ENCODE measurements at regions not wholly inside any gene's neighbourhood (a gene's known extent, or its start where the extent isn't known, plus 50 kb on each side); places are given as distances from the start of the nearest gene placed in this dataset.

- Histone ChIP-seq H3K4me3 (no peak overlapping the region), H3K36me3 (no peaks in the 10 kb centered on the region), H3K27ac (no peak overlapping the region), H3K4me1 (no peaks in the 10 kb centered on the region), H3K27me3 (no peaks in the 10 kb centered on the region), H3K9me3 (no peaks in the 10 kb centered on the region)
- WGBS, 2 donors (ENCODE audit: low coverage in 1 of 2): 67 to 83% methylated on average over 1 of the region's 1 CpG
- DNase-seq: no peak
- in situ Hi-C loops (cut with MboI; ENCODE audit: low pct_ligation_motif_present in 1 of 4, low pct_unique_long_range_greater_than_20kb in 1 of 4, low sequenced_read_pairs in 3 of 4) (no loop called here), intact Hi-C loops (cut with DNase I; ENCODE audit: low total_unique reads) (no loop called here)
- TF ChIP-seq POLR2AphosphoS5 (IDR thresholded peaks at IDR 0.05) (no peak), EP300 (IDR thresholded peaks at IDR 0.05; ENCODE audit: low read depth) (no peak), POLR2A (IDR thresholded peaks at IDR 0.05) (no peak)
Observed at GRCh38 chr16:52089476-52089875, 457.5 kb downstream of the TOX3 start.

- H3K36me3 ChIP-seq: no peaks in the 10 kb centered on the region
- DNase-seq: no peak
- no peak for TF ChIP-seq EP300 (IDR thresholded peaks at IDR 0.05; ENCODE audit: low read depth)
- TF ChIP-seq CTCF (IDR thresholded peaks at IDR 0.05): no peak
- TF ChIP-seq POLR2AphosphoS5 (IDR thresholded peaks at IDR 0.05): no peak
- TF ChIP-seq POLR2A (IDR thresholded peaks at IDR 0.05): no peak
- in situ Hi-C loops (cut with MboI; ENCODE audit: low pct_ligation_motif_present in 1 of 4, low pct_unique_long_range_greater_than_20kb in 1 of 4, low sequenced_read_pairs in 3 of 4) (no loop called here), intact Hi-C loops (cut with DNase I; ENCODE audit: low total_unique reads) (no loop called here)
- no peak overlapping the region for H3K4me3 ChIP-seq
- no peaks in the 10 kb centered on the region for H3K27me3 ChIP-seq
- H3K27ac ChIP-seq: no peak overlapping the region
- H3K4me1 ChIP-seq: no peaks in the 10 kb centered on the region
- 74 to 83% methylated on average over 1 of the region's 1 CpG for WGBS, 2 donors (ENCODE audit: low coverage in 1 of 2)
- no peaks in the 10 kb centered on the region for H3K9me3 ChIP-seq
Observed at GRCh38 chr16:52086901-52087300, 460.0 kb downstream of the TOX3 start.

GRCh38 chr16:52078716-52079655 lies 468.0 kb downstream of the TOX3 start:
- DNase-seq: no peak
- in situ Hi-C loops (cut with MboI; ENCODE audit: low pct_ligation_motif_present in 1 of 4, low pct_unique_long_range_greater_than_20kb in 1 of 4, low sequenced_read_pairs in 3 of 4): no loop called here
- Histone ChIP-seq H3K4me1 (no peaks in the 10 kb centered on the region), H3K27ac (no peak overlapping the region), H3K9me3 (no peaks in the 10 kb centered on the region), H3K27me3 (no peaks in the 10 kb centered on the region), H3K36me3 (no peaks in the 10 kb centered on the region), H3K4me3 (no peak overlapping the region)
- WGBS, 2 donors (ENCODE audit: low coverage in 1 of 2): 67 to 96% methylated on average over 1 to 3 of the region's 3 CpGs
- TF ChIP-seq CTCF (IDR thresholded peaks at IDR 0.05) (no peak), POLR2A (IDR thresholded peaks at IDR 0.05) (no peak), EP300 (IDR thresholded peaks at IDR 0.05; ENCODE audit: low read depth) (no peak), POLR2AphosphoS5 (IDR thresholded peaks at IDR 0.05) (no peak)
- intact Hi-C loops (cut with DNase I; ENCODE audit: low total_unique reads): no loop called here

GRCh38 chr16:52077607-52078006 lies 469.3 kb downstream of the TOX3 start:
- in situ Hi-C loops (cut with MboI; ENCODE audit: low pct_ligation_motif_present in 1 of 4, low pct_unique_long_range_greater_than_20kb in 1 of 4, low sequenced_read_pairs in 3 of 4): no loop called here
- H3K27ac ChIP-seq: no peak overlapping the region
- 93% methylated on average over 5 of the region's 5 CpGs; no CpG with 5 or more reads in 1 of the 2 donors for WGBS, 2 donors (ENCODE audit: low coverage in 1 of 2)
- H3K9me3 ChIP-seq: no peaks in the 10 kb centered on the region
- H3K4me1 ChIP-seq: no peaks in the 10 kb centered on the region
- TF ChIP-seq EP300 (IDR thresholded peaks at IDR 0.05; ENCODE audit: low read depth): no peak
- TF ChIP-seq POLR2A (IDR thresholded peaks at IDR 0.05): no peak
- TF ChIP-seq POLR2AphosphoS5 (IDR thresholded peaks at IDR 0.05): no peak
- TF ChIP-seq CTCF (IDR thresholded peaks at IDR 0.05): no peak
- no peaks in the 10 kb centered on the region for H3K36me3 ChIP-seq
- intact Hi-C loops (cut with DNase I; ENCODE audit: low total_unique reads): no loop called here
- no peak for DNase-seq
- H3K4me3 ChIP-seq: no peak overlapping the region
- no peaks in the 10 kb centered on the region for H3K27me3 ChIP-seq

Data from transverse colon (tissue), 4 donors.